ENCODE measurements at regions not wholly inside any gene's neighbourhood (a gene's known extent, or its start where the extent isn't known, plus 50 kb on each side); places are given as distances from the start of the nearest gene placed in this dataset.

DNA sequence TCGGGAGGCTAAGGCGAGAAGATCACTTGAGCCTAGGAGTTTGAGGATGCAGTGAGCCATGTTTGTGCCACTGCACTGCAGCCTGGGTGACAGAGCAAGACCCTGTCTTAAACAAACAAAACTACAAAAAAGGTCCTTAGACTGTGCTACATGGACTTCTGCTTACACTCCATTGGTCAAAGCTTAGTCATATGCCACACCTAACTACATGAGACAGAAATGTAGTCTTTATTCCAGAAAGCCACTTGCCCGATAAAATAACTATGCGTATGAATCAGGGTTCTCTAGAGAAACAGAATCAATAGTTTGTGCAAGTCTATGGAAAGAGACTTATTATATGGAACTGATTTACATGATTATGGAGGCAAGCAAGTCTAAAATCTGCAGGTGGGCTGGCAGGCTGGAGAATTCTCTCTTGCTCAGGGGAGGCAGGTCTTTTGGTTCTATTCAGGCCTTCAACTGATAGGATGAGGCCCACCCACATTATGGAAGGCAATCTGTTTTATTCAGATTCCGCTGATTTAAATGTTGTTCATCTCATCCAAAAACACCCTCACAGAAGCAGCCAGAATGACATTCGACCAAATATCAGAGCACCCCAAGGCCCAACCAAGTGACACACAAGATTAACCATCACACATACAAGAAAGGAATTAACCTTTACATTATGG is 114.4 kb upstream of the SIX2 start:
- TF ChIP-seq SP1 (IDR thresholded peaks at IDR 0.05): no peak
- no peak for TF ChIP-seq NFRKB (IDR thresholded peaks at IDR 0.05)
- TF ChIP-seq BHLHE40 (IDR thresholded peaks at IDR 0.05; ENCODE audit: borderline replicate concordance): no peak
- TF ChIP-seq SUZ12 (IDR thresholded peaks at IDR 0.05): no peak
- no peak for TF ChIP-seq FOXA1 (IDR thresholded peaks at IDR 0.05)
- TF ChIP-seq L3MBTL2 (conservative IDR thresholded peaks at IDR 0.05): no peak
- TF ChIP-seq, protein P1, sequence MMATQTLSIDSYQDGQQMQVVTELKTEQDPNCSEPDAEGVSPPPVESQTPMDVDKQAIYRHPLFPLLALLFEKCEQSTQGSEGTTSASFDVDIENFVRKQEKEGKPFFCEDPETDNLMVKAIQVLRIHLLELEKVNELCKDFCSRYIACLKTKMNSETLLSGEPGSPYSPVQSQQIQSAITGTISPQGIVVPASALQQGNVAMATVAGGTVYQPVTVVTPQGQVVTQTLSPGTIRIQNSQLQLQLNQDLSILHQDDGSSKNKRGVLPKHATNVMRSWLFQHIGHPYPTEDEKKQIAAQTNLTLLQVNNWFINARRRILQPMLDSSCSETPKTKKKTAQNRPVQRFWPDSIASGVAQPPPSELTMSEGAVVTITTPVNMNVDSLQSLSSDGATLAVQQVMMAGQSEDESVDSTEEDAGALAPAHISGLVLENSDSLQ (IDR thresholded peaks at IDR 0.05): no peak
- TF ChIP-seq TARDBP (IDR thresholded peaks at IDR 0.05): no peak
- no peak for TF ChIP-seq HDGF (IDR thresholded peaks at IDR 0.05; ENCODE audit: borderline replicate concordance)
- TF ChIP-seq FOXM1 (IDR thresholded peaks at IDR 0.05; ENCODE audit: borderline replicate concordance): no peak
- TF ChIP-seq ELF4 (IDR thresholded peaks at IDR 0.05): no peak
- TF ChIP-seq LEF1 (IDR thresholded peaks at IDR 0.05; ENCODE audit: borderline replicate concordance): no peak
